Prostate gland (tissue), 2 donors: ENCODE measurements at regions not wholly inside any gene's neighbourhood (a gene's known extent, or its start where the extent isn't known, plus 50 kb on each side); places are given as distances from the start of the nearest gene placed in this dataset.

Experiments used
- POLR2A ChIP-seq: fragments of 450-650 bp; IDR thresholded peaks from one replicate; pipeline ENCODE4 v1.6.1; 2016; ENCODE audit warnings: antibody characterized with exemption, mild to moderate bottlenecking
- POLR2AphosphoS5 ChIP-seq: sonication (generic); formaldehyde crosslinking; IDR thresholded peaks from one replicate; pipeline ENCODE4 v1.6.1; 2017; ENCODE audit warnings: antibody characterized with exemption
- TF ChIP-seq, protein P1 (sequence below), 4 experiments: fragments of 200-600 bp in 2 of 4; fragments of 450-650 bp in 2 of 4; sonication (generic) in 2 of 4; IDR thresholded peaks; 1 replicate in 3 of 4; 2 replicates in 1 of 4; pipeline ENCODE4 v1.5.1; 2016 to 2019; ENCODE audit warnings: antibody characterized with exemption in 4 of 4, mild to moderate bottlenecking in 2 of 4, moderate library complexity in 2 of 4

DNA sequence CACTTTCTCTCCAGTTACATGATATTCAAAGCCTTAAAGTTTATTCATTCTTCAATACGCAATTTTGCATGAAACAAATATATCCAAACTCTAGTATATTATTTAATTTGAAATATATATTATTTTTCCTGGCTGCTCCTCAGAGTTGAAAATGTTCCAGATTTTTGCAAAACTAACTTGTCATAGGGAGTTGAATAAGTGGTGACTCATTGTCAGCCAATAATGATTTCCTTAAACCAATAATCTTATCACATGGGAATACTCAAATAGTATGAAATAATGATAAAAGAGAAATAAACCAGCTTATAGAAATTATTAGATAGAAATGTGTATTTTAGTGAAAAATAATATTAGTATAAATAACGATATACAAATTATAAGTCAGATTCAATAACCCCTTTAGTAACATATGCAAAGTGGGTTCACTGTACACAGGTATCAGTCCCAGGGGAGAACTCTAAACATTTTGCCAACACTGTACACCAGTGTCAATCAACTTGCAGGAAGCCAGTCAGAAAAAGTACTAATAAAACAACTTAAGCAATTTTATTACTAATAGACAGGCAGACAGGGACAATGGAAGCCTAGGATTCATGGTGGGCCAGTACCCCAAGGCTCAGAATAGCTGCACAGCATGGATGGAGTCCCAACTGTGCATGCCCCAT, 222.6 kb upstream of the KLHL1 start:
- TF ChIP-seq, protein P1, sequence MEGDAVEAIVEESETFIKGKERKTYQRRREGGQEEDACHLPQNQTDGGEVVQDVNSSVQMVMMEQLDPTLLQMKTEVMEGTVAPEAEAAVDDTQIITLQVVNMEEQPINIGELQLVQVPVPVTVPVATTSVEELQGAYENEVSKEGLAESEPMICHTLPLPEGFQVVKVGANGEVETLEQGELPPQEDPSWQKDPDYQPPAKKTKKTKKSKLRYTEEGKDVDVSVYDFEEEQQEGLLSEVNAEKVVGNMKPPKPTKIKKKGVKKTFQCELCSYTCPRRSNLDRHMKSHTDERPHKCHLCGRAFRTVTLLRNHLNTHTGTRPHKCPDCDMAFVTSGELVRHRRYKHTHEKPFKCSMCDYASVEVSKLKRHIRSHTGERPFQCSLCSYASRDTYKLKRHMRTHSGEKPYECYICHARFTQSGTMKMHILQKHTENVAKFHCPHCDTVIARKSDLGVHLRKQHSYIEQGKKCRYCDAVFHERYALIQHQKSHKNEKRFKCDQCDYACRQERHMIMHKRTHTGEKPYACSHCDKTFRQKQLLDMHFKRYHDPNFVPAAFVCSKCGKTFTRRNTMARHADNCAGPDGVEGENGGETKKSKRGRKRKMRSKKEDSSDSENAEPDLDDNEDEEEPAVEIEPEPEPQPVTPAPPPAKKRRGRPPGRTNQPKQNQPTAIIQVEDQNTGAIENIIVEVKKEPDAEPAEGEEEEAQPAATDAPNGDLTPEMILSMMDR (IDR thresholded peaks at IDR 0.05): no peak
- no peak for TF ChIP-seq POLR2A
- TF ChIP-seq POLR2AphosphoS5: no peak
